SK-N-MC (cell line): ENCODE measurements at regions not wholly inside any gene's neighbourhood (a gene's known extent, or its start where the extent isn't known, plus 50 kb on each side); places are given as distances from the start of the nearest gene placed in this dataset.

ENCODE experiments used
- DNase-seq: peaks from one replicate; pipeline ENCODE4 v3.0.0-alpha.2; 2011; ENCODE audit warnings: low read depth, low spot score
- H3K27ac ChIP-seq: fragments of 200-600 bp; sonication (generic); 2 replicates; pipeline ENCODE4 v1.5.1; 2016; ENCODE audit warnings: mixed run types
- H3K36me3 ChIP-seq: fragments of 200-600 bp; sonication (generic); 2 replicates; pipeline ENCODE4 v1.6.1; 2017; ENCODE audit warnings: antibody characterized with exemption, low read length, mixed read lengths; ENCODE audit not compliant: insufficient read depth
- H3K4me3 ChIP-seq: fragments of 200-600 bp; sonication (generic); 2 replicates; pipeline ENCODE4 v1.5.1; 2016
- H3K9ac ChIP-seq: fragments of 200-600 bp; sonication (generic); 2 replicates; pipeline ENCODE4 v1.8.0; 2017; ENCODE audit warnings: mixed run types, mixed read lengths; ENCODE audit not compliant: insufficient read length
- H3K9me3 ChIP-seq: fragments of 200-600 bp; sonication (generic); 2 replicates; pipeline ENCODE4 v1.6.1; 2017; ENCODE audit warnings: low read depth, mild to moderate bottlenecking, antibody characterized with exemption, low read length, moderate library complexity, mixed read lengths
- EZH2 ChIP-seq: fragments of 200-600 bp; sonication (generic); IDR thresholded peaks from one replicate; pipeline ENCODE4 v1.6.1; 2017; ENCODE audit warnings: antibody characterized with exemption
- FOXP2 ChIP-seq: optimal IDR thresholded peaks from 2 replicates; pipeline ENCODE3; 2011; ENCODE audit warnings: mild to moderate bottlenecking, moderate library complexity; ENCODE audit not compliant: insufficient read depth; ENCODE audit errors: extremely low read length, control extremely low read depth
- POLR2AphosphoS5 ChIP-seq: IDR thresholded peaks from 2 replicates; pipeline ENCODE4 v1.6.1; 2012; ENCODE audit warnings: mild to moderate bottlenecking, low read depth, low read length, borderline replicate concordance

GRCh38 chr12:114751712-114752111 is 67.7 kb upstream of the TBX3 start:
- Histone ChIP-seq H3K27ac (no peak overlapping the region), H3K9me3 (no peaks in the 10 kb centered on the region), H3K4me3 (no peak overlapping the region), H3K9ac (no peak overlapping the region), H3K36me3 (no peaks in the 10 kb centered on the region)
- DNase-seq = no peak
- TF ChIP-seq EZH2 = no peak
- TF ChIP-seq POLR2AphosphoS5 = no peak
- TF ChIP-seq FOXP2 = no peak

GRCh38 chr12:114750917-114751316 is 66.9 kb upstream of the TBX3 start:
- no peak for TF ChIP-seq FOXP2
- no peak for TF ChIP-seq POLR2AphosphoS5
- TF ChIP-seq EZH2 = no peak
- H3K9ac ChIP-seq = no peak overlapping the region
- H3K9me3 ChIP-seq = no peaks in the 10 kb centered on the region
- DNase-seq = no peak
- no peak overlapping the region for H3K4me3 ChIP-seq
- H3K27ac ChIP-seq = no peak overlapping the region
- no peaks in the 10 kb centered on the region for H3K36me3 ChIP-seq

DNA sequence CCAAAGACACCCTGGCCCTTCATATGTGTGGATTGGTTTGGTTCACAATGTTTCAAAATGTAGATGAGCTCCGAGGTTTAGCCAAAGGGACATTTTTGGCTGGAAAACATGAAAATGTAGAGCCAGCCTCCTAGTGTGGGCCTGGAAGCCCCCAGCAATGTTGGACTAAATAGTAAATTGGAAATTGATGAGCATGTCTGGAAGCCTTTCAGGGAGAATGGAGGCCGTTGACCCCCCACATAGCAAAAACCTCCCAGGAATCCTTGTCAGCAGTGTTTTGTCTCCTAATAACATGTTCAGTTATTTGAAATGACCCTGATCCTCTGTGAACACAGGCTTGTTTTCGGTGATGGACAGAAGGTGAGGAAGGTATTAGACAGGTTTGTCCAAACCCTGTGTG is 65.1 kb upstream of the TBX3 start:
- Histone ChIP-seq H3K9me3 (no peaks in the 10 kb centered on the region), H3K27ac (no peak overlapping the region), H3K36me3 (no peaks in the 10 kb centered on the region), H3K4me3 (no peak overlapping the region), H3K9ac (no peak overlapping the region)
- no peak for TF ChIP-seq FOXP2
- TF ChIP-seq POLR2AphosphoS5 = no peak
- no peak for TF ChIP-seq EZH2
- no peak for DNase-seq

DNA sequence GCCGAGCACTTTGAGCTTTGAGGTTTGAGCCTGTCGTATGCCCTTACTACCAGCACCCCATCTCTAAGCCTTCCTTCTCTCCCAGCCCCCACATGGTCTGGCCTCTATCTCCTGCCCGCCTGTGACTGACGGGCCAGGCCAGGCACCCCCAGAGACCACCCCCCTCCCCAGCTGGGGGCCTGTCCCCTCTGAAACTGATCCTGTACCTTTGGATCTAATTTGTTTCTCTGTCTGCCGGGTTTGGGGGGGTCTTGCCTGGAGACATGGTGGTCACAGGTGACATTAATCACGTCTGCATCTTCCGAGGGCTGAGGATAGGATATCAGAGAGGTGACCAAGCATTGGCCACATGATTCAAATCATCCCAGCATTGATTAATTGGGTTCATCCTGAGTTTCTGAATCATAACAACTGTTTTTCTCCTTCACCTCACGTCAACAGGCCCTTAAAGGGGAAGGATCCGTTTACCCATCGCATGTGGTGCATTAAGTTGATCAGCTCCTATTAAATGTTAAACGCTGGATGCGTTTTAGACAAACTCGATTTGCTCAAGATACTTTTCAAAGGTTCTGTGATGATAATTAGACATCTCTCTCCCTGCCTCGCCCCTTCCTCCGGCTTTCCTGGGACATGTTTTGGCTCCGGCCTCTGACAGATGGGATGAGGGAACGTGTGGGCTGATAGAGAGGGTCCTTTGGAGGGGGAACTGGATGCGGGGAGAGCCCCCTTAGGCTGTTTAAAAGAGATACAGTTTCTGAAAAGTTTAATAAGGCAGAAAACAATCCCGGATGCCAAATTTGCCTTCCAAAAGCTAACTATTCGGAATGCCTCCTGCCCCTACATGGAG is 63.3 kb upstream of the TBX3 start:
- no peak for DNase-seq
- Histone ChIP-seq H3K27ac (no peak overlapping the region), H3K9ac (no peak overlapping the region), H3K4me3 (no peak overlapping the region), H3K9me3 (no peaks in the 10 kb centered on the region), H3K36me3 (no peaks in the 10 kb centered on the region)
- TF ChIP-seq FOXP2 (no peak), POLR2AphosphoS5 (no peak), EZH2 (no peak)

- H3K27ac ChIP-seq = no peak overlapping the region
- no peaks in the 10 kb centered on the region for H3K36me3 ChIP-seq
- H3K4me3 ChIP-seq = no peak overlapping the region
- no peak overlapping the region for H3K9ac ChIP-seq
- DNase-seq = no peak
- TF ChIP-seq EZH2 = no peak
- TF ChIP-seq POLR2AphosphoS5 = no peak
- no peak for TF ChIP-seq FOXP2
- no peaks in the 10 kb centered on the region for H3K9me3 ChIP-seq
Observed at GRCh38 chr12:114746297-114747011, 62.5 kb upstream of the TBX3 start.

DNA sequence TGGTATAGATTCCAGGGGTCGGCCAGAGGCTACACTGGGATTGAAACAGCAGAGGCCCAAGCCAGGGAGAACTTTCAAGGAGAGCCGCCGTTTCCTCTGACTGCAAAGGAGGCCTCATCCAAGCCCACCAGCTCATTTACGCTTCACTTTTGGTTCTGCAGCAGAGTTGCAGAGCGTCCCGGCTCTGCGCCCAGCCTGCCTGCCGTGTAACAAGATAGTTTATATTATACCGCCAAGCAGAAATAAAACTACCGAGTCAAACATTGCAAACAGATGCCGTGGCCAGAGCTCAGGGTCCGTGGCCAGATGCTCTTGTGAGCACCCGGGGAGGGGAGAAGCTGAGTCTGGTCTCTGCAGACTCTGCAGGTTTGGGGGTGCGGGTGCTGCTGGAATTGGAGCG is 60.7 kb upstream of the TBX3 start:
- no peaks in the 10 kb centered on the region for H3K9me3 ChIP-seq
- no peak for TF ChIP-seq POLR2AphosphoS5
- TF ChIP-seq FOXP2 = no peak
- no peak for TF ChIP-seq EZH2
- no peak overlapping the region for H3K4me3 ChIP-seq
- DNase-seq = no peak
- H3K27ac ChIP-seq = no peak overlapping the region
- no peaks in the 10 kb centered on the region for H3K36me3 ChIP-seq
- no peak overlapping the region for H3K9ac ChIP-seq

GRCh38 chr12:114744285-114744684 is 60.3 kb upstream of the TBX3 start:
- Histone ChIP-seq H3K36me3 (no peaks in the 10 kb centered on the region), H3K9me3 (no peaks in the 10 kb centered on the region), H3K9ac (no peak overlapping the region), H3K4me3 (no peak overlapping the region), H3K27ac (no peak overlapping the region)
- DNase-seq = no peak
- TF ChIP-seq POLR2AphosphoS5 (no peak), EZH2 (no peak), FOXP2 (no peak)

- Histone ChIP-seq H3K27ac (no peak overlapping the region), H3K36me3 (no peaks in the 10 kb centered on the region), H3K9me3 (no peaks in the 10 kb centered on the region), H3K9ac (no peak overlapping the region), H3K4me3 (no peak overlapping the region)
- no peak for DNase-seq
- no peak for TF ChIP-seq FOXP2
- TF ChIP-seq EZH2 = no peak
- no peak for TF ChIP-seq POLR2AphosphoS5
Observed at GRCh38 chr12:114743799-114744198, 59.8 kb upstream of the TBX3 start.
